H54 (cell line): ENCODE measurements at regions not wholly inside any gene's neighbourhood (a gene's known extent, or its start where the extent isn't known, plus 50 kb on each side); places are given as distances from the start of the nearest gene placed in this dataset.
"Not testable (repeated sequence)": the region's sequence is repeated elsewhere in the genome, so short reads cannot be mapped to it uniquely, and the experiment has no call there.

Experiments used
- DNase-seq: peaks from one replicate; pipeline ENCODE4 v3.0.0; 2011; ENCODE audit warnings: low spot score, mixed read lengths; ENCODE audit not compliant: insufficient read length
- FAIRE-seq: peaks from 3 replicates; lab custom pipeline; 2011; peaks lifted over from hg19 to GRCh38; lab: Jason Lieb, UNC
- POLR2A ChIP-seq: IDR thresholded peaks from 2 replicates; pipeline ENCODE4 v1.6.1; 2011; ENCODE audit warnings: low read depth, mild to moderate bottlenecking, low read length

GRCh38 chr6:86526238-86526637 lies 411.1 kb upstream of the HTR1E start:
- DNase-seq (no peak), FAIRE-seq (no peak)
- no peak for TF ChIP-seq POLR2A

- no peak for DNase-seq
- FAIRE-seq: no peak
- TF ChIP-seq POLR2A: no peak
Measured at GRCh38 chr6:86516087-86516486, 421.2 kb upstream of the HTR1E start.

GRCh38 chr6:86511962-86512361 lies 425.4 kb upstream of the HTR1E start:
- TF ChIP-seq POLR2A: no peak
- no peak for DNase-seq
- no peak for FAIRE-seq

GRCh38 chr6:86508230-86508629 lies 429.1 kb upstream of the HTR1E start:
- no peak for FAIRE-seq
- DNase-seq: no peak
- no peak for TF ChIP-seq POLR2A

GRCh38 chr6:86502497-86502896 lies 434.8 kb upstream of the HTR1E start:
- DNase-seq (no peak), FAIRE-seq (no peak)
- TF ChIP-seq POLR2A: no peak

- no peak for TF ChIP-seq POLR2A
- FAIRE-seq (no peak), DNase-seq (no peak)
Measured at GRCh38 chr6:86500035-86500434, 437.3 kb upstream of the HTR1E start.

GRCh38 chr6:86489042-86489441 lies 448.3 kb upstream of the HTR1E start:
- FAIRE-seq, DNase-seq: not testable (repeated sequence)

- DNase-seq (no peak), FAIRE-seq (no peak)
- no peak for TF ChIP-seq POLR2A
Measured at GRCh38 chr6:86487660-86488221, 449.6 kb upstream of the HTR1E start.

- not testable (repeated sequence) for FAIRE-seq, DNase-seq
Measured at GRCh38 chr6:86478316-86478715, 459.0 kb upstream of the HTR1E start.

- FAIRE-seq: no peak
- TF ChIP-seq POLR2A: no peak
- no peak for DNase-seq
Measured at GRCh38 chr6:86477500-86478148, 459.7 kb upstream of the HTR1E start.

- no peak for TF ChIP-seq POLR2A
- DNase-seq (no peak), FAIRE-seq (no peak)
Measured at GRCh38 chr6:86476311-86476710, 461.0 kb upstream of the HTR1E start.

GRCh38 chr6:86474081-86474480 lies 463.2 kb upstream of the HTR1E start:
- no peak for FAIRE-seq
- no peak for TF ChIP-seq POLR2A
- no peak for DNase-seq

- no peak for TF ChIP-seq POLR2A
- DNase-seq (no peak), FAIRE-seq (no peak)
Measured at GRCh38 chr6:86471791-86472190, 465.5 kb upstream of the HTR1E start.

- no peak for DNase-seq
- TF ChIP-seq POLR2A: no peak
- no peak for FAIRE-seq
Measured at GRCh38 chr6:86459978-86460377, 477.4 kb upstream of the HTR1E start.

- DNase-seq (no peak), FAIRE-seq (no peak)
- no peak for TF ChIP-seq POLR2A
Measured at GRCh38 chr6:86456821-86457220, 480.5 kb upstream of the HTR1E start.
